NCI-H460 (cell line): ENCODE measurements at regions not wholly inside any gene's neighbourhood (a gene's known extent, or its start where the extent isn't known, plus 50 kb on each side); places are given as distances from the start of the nearest gene placed in this dataset.

Experiments used
- DNase-seq: peaks from one replicate; pipeline ENCODE4 v3.0.0-alpha.2; 2016; ENCODE audit warnings: low read depth; ENCODE audit errors: extremely low read depth

- no peak for DNase-seq
Observed at GRCh38 chr18:24814521-24814920, 354.1 kb downstream of the HRH4 start.

DNA sequence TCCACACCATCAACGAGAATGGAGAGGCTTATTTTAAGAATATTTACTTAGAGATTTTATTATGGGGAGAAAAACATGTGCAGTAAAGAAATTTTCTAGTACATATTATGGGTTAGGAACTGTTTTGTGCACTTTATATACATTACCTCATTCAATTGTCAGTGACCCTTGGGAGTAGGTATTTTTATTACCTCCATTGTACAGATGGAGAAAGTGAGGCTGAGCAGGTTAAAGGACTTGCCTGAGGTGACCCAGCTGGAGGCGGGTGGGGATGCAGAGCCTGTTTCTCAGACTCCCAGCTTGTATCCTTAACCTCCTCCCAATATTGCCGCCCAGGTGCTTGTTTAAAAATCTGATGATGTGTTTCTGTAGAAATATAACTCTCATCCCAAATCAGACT, 356.7 kb downstream of the HRH4 start:
- no peak for DNase-seq

DNA sequence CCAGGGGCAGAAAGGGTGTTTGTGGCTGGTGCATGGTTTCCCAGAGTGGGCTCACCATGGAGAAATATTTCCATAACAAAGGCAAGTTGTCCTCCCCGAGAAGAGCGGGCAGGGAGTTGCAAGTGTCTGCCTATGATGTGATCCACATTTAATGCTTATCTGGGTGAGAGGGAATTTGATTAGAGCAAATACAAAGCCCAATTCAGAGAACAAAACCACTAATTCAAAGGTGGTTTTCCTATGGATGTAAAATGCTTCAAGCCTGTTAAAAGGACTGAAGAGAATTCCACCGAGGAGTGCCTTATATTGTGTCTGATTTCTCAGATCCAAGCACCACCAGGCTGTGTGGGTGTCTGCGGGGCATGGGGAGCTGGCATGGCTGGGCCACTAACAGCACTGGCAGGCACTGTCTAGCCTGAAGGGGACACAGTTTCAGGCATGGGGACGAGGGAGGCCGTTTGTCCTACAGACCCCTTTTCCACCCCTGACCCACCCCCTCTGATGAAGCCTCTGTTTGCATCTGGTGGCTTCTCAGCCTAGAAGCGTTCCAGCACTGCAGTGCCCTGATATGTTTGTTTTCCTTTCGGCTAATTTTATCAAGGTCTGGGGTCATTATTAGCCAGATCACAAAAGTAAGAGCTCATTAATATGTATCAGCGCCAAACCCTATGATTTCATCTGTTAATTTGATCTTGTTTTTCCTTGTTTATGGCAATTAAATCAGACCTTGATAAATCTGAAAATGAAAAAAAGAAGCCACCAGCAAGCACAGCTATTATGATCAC, 357.3 kb downstream of the HRH4 start:
- no peak for DNase-seq

DNA sequence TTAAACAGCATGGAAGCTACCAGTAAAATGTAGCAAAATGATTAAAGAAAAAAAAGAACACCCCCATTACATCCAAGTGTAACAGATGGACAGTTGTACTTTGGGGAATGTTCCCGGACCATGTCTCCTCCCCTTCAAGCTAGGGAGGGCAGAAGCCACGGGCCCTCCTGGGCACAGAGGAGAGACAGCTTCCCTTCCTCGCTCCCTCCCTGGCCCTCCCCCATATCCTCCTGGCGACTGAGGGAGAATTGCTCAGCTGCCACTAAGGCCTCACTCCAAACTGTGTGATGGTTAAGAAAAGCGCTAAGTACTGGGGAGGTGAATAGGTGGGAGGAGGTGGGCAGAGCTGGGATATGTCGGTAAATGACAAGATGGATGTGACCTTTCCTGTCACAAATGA, 358.0 kb downstream of the HRH4 start:
- no peak for DNase-seq

DNA sequence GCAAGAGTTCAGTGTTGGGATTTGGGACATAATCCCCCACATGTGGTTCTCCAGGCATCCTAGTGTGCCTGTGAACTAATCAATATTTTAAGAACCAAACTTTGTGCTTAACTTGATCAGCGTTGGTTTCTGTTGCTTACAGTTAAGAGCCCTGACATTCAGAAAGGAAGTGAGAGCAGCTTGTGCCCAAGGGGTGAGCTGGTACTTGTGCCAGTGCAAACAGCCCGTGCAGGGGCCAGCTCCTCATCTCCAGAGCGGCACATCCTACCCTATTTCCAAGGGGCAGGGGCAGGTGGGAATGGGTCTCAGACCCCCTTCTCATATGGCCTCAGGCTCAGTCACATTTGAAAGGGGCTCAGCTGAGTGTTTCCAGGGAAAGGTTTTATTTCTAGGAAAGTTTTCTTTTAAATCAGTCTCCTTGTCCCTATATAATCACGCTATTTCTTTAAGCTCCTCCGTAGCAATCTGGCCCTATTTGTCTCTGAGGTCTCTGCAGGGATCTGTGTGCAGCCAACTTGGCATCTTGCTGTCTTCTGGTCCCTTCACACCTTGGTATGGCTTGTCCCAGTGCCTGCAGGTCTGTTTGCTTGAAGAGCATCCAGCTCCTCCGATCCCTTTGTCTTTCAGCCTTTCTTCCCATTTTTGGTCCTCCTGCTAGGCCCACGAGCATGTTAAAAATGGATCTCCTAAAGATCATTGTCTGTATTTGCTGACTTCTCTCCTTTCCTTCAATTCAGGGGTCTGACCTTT, 358.9 kb downstream of the HRH4 start:
- DNase-seq: no peak

DNA sequence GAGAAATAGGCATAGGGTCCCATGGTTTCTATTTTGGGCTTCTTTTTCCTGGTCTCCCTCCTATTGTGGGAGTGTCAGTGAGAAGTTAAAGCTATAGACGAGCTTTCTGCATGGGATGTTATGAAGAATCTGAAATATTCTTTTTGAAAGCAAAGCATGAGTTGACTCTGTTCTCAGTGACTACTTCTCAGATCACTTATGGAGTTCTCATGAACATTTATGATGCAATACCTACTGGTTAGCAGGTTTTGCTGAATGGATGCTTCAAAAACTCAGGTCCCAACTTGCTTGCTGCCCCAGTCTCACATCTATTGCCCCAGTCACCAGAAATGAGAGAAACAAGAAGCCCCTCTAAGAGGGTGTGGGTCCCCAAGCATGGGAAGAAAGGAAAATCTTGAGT, 365.0 kb downstream of the HRH4 start:
- DNase-seq: no peak

GRCh38 chr18:24826605-24827004, 366.2 kb downstream of the HRH4 start:
- DNase-seq: no peak

DNA sequence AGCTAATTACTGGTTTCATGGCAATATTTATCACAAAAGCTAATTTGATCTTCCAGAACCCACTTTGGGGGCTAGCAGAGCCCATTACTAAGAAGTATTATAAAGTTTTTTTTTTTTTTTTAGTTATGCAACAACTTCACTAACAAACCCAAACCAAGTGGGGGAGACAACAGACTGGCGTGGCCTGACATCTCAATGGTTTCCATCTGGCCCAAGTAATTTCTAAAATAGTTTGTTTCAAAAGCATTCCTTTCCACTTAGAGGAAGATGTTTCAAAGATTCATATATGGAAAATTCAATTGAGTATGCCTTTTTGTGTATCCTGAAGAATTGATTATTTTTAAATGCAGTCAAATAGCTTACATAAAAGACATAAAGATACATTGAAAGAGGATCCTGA, 367.1 kb downstream of the HRH4 start:
- DNase-seq: no peak

DNA sequence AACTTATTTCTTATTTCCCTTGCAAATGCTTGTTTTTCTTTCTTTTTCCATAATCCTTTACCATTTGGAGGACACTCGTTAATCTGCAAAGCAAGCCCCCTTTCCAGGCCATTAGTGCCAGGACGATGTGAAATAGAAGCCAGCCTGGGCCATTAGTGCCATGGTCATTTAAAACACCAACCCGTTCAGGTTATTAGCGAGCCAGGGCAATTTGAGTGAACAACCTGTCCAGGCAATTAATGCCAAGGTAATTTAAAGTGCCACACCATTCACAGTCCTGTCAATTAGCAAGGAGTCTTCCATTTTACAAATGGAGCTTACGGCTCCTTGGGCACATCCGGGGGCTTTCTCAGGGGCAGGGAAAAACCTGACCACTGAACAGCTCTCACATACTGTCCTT, 370.6 kb downstream of the HRH4 start:
- DNase-seq: no peak

DNA sequence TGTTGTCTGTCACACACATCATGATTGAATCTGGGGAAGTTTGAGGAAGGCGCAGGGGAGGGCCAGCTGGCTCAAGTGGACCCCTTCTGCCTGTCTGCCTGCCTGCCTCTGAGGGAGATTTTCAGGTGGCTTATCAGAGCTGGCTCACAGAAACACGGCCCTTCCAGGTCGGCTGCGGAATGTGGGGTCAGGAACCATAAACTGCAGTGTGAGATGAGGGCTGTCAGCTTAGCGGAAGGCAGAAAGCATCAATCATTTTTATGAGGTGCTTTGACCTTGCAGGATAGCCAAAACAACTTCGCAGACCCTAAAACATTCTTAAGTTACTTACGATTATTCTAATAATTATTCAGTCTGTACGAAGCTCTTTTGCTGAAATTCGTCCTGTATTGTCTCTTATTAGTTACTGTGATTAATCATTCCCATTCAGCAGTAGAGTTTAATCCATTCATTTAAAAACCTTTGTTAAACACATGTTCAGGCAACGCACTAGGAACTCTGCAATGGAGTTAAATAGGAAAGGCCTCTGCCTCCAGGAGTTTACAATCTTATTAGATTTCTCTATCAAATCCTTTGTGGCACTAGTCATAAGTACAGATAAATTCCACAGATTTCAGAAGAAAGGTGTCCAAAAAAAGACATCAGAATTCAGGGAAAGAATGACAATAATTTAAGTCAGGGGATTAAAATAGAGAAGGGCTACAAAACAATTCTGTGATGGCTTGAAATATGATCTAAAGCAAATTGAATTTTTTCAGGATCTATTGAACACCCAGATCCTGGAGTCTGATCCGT, 371.6 kb downstream of the HRH4 start:
- no peak for DNase-seq

DNA sequence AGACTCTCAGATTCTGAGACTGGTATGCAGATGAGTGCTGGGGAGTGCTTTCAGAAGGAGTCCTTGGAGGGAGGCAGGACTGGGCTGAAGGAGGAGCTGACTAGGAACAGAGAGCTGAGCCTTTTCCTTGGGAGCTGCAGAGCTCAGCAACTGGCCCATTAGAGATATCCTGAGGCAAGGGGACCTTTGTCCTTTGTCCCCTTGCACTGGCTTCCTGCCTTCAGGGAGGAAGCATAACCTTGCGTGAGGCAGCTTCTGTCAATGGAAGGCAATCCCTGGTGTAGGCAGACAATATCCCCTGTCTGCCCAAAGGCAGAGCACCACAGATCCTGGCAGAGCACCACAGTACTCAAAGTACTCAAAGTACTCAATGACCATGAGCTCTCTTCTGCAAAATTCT, 375.3 kb downstream of the HRH4 start:
- DNase-seq: no peak

DNA sequence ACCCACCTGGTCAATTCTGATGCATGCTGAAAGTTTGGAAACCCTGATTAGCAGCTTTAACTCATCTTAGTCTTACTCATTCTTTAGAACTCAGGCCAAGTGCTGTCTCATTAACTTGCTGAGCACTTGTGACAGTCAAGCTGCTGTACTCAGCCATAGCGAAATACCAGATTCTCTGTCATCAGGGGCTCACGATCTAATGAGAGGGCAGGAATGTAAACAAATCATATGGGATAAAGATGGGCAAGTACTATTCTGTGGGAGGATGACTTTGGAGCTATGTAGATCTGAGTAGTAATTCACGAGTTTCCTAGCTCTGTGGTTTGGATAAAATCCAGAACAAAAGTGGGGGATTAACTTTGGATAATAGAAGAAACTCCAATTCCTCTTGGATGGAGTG, 376.6 kb downstream of the HRH4 start:
- no peak for DNase-seq

- DNase-seq: no peak
Observed at GRCh38 chr18:24840051-24840450, 379.6 kb downstream of the HRH4 start.

DNA sequence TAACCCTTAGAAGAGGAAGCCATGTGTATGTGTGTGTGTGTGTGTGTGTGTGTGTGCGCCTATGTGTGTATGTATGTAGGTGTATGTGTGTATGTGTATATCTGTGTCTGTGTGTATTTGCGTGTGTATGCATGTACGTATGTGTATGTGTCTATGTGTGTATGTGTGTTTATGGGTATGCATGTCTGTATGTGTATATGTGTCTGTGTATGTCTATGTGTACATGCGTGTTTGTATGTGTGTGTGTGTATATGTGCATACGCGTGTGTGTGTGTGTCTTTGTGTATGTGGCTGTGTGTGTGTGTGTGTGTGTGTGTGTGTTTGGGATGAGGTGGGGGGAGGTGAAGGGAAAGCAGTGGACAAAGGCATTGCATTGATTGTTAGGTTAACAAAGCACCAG, 380.2 kb downstream of the HRH4 start:
- no peak for DNase-seq

GRCh38 chr18:24841536-24841935, 381.1 kb downstream of the HRH4 start:
- DNase-seq: no peak

DNA sequence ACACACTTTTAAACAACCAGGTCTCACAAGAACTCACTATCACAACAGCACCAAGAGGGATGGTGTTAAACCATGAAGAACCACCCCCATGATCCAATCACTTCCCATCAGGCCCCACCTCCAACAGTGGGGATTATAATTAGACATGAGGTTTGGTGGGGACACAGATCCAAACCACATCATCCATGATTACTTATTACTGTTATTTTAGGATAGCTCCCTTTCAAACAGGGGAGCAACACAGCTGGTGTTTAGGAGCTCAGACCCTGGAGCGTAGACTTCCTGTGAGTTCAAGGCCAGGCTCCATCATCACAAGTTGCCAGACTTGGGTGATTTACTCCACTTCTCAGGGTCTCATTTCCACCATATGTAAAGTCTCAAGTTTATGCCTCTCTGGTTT, 382.7 kb downstream of the HRH4 start:
- DNase-seq: no peak

GRCh38 chr18:24846138-24846537, 385.7 kb downstream of the HRH4 start:
- no peak for DNase-seq

- no peak for DNase-seq
Observed at GRCh38 chr18:24850532-24850931, 390.1 kb downstream of the HRH4 start.

DNA sequence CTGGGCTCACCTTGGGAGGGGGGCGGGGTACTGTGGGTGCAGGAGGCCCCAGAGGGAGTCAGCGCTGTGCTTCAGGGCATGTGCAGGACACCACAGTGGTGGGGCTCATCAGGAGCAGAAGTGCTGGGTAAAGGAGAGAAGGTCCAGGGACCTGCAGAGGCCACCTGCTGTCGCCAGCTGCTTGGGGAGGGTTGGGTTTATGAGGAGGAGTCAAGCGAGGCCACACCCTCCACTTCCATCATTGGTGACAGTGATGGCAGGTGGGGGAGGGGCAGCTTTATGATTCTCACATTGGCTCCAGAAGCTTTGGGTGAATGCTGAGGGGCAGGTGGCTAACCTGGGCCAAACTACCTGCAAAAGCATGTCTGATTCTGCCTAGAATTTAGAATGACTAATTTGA, 392.6 kb downstream of the HRH4 start:
- no peak for DNase-seq

DNA sequence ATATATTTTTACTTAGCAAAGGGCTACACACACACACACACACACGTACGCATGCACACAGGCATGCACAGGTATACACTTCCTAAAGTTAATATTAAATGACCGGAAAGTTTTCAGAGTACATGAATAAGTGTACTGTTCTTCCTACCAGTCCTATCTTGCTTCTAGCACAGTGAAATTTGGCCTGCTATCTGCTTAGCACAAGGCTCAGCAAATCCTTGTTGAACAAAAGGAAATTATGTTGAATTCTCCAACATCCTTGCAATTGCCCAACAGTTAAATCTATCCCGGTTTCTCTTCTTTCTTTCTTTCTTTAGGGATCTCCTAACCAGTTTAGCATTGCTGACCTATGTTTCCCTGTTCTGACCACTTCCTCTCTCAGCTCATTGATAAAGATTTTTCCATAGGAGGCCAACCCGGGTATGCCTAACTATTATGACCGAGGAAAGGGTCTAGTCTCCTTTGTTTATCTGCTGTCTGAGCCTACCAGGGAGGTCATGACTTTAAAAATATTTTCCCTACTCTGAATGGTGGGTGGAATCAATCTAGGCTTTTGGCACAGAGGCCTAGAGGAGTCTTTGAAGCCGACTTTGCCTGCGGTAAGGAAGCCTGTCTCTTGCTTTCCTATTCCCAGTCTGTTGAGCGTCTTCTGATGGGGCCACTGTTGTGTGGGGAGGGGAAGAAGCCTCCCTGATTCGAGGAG, 400.7 kb downstream of the HRH4 start:
- no peak for DNase-seq
